SK-N-SH treated with all-trans-retinoic acid at 6 μM for 48 hours (cell line): ENCODE measurements at regions not wholly inside any gene's neighbourhood (a gene's known extent, or its start where the extent isn't known, plus 50 kb on each side); places are given as distances from the start of the nearest gene placed in this dataset.

Experiments used
- ATAC-seq: fragments of 200-7000 bp; cut with Tn5 transposase; 3 replicates; pipeline ENCODE4 v1.9.1; 2020; ENCODE audit warnings: mild to moderate bottlenecking, moderate library complexity
- ARNTL ChIP-seq: fragments of 450-650 bp; formaldehyde crosslinking; IDR thresholded peaks from 2 replicates; pipeline ENCODE4 v1.5.0; 2020; ENCODE audit warnings: low read depth, mild to moderate bottlenecking, moderate library complexity, borderline replicate concordance
- BACH2 ChIP-seq: fragments of 250-450 bp; sonication (Bioruptor Pico); IDR thresholded peaks from 2 replicates; pipeline ENCODE4 v1.9.0; 2021; ENCODE audit warnings: mild to moderate bottlenecking, borderline replicate concordance
- CSRNP3 ChIP-seq: fragments of 250-450 bp; sonication (Bioruptor Pico); IDR thresholded peaks from 2 replicates; pipeline ENCODE4 v1.5.1; 2021; ENCODE audit warnings: mild to moderate bottlenecking, moderate library complexity
- GLIS3 ChIP-seq: fragments of 250-450 bp; sonication (Bioruptor Pico); IDR thresholded peaks from 2 replicates; pipeline ENCODE4 v1.5.0; 2020; ENCODE audit warnings: mild to moderate bottlenecking, moderate library complexity
- ISL1 ChIP-seq: fragments of 250-450 bp; sonication (Bioruptor Pico); IDR thresholded peaks from 2 replicates; pipeline ENCODE4 v2.1.2; 2022; ENCODE audit warnings: mild to moderate bottlenecking, moderate library complexity
- PATZ1 ChIP-seq: fragments of 250-450 bp; sonication (Bioruptor Pico); IDR thresholded peaks from 2 replicates; pipeline ENCODE4 v1.8.0; 2020; ENCODE audit warnings: mild to moderate bottlenecking, moderate library complexity, borderline replicate concordance
- RARB ChIP-seq: fragments of 250-450 bp; sonication (Bioruptor Pico); IDR thresholded peaks from 2 replicates; pipeline ENCODE4 v1.8.0; 2021; ENCODE audit warnings: mild to moderate bottlenecking, moderate library complexity
- SNAI2 ChIP-seq: fragments of 250-450 bp; sonication (Bioruptor Pico); IDR thresholded peaks from 2 replicates; pipeline ENCODE4 v1.5.0; 2020; ENCODE audit warnings: mild to moderate bottlenecking, moderate library complexity
- TCF4 ChIP-seq: fragments of 250-450 bp; sonication (Bioruptor Pico); IDR thresholded peaks from 2 replicates; pipeline ENCODE4 v1.8.0; 2021; ENCODE audit warnings: mild to moderate bottlenecking, moderate library complexity, borderline replicate concordance
- TSHZ2 ChIP-seq: fragments of 250-450 bp; sonication (Bioruptor Pico); IDR thresholded peaks from 2 replicates; pipeline ENCODE4 v1.5.0; 2020; ENCODE audit warnings: mild to moderate bottlenecking, moderate library complexity
- ZC3H10 ChIP-seq: fragments of 250-450 bp; sonication (Bioruptor Pico); IDR thresholded peaks from 2 replicates; pipeline ENCODE4 v1.5.1; 2021; ENCODE audit warnings: mild to moderate bottlenecking, moderate library complexity
- ZFP3 ChIP-seq: fragments of 250-450 bp; sonication (Bioruptor Pico); IDR thresholded peaks from 2 replicates; pipeline ENCODE4 v1.5.0; 2020; ENCODE audit warnings: mild to moderate bottlenecking, moderate library complexity
- ZFP30 ChIP-seq: fragments of 450-650 bp; formaldehyde crosslinking; IDR thresholded peaks from 2 replicates; pipeline ENCODE4 v1.5.0; 2022; ENCODE audit warnings: mild to moderate bottlenecking, moderate library complexity
- ZNF70 ChIP-seq: fragments of 450-650 bp; formaldehyde crosslinking; IDR thresholded peaks from 2 replicates; pipeline ENCODE4 v1.5.0; 2020; ENCODE audit warnings: mild to moderate bottlenecking, moderate library complexity
- ZNF8 ChIP-seq: fragments of 450-650 bp; formaldehyde crosslinking; IDR thresholded peaks from 2 replicates; pipeline ENCODE4 v1.5.0; 2020; ENCODE audit warnings: mild to moderate bottlenecking, moderate library complexity

- TF ChIP-seq TSHZ2, result no peak
These were observed 97.3 kb upstream of the PIEZO2 start (continued) for GRCh38 chr18:11246495-11247300.

- TF ChIP-seq ZNF70 (CRISPR knock-in tag) (no peak), GLIS3 (no peak), TCF4 (CRISPR knock-in tag) (no peak), RARB (no peak), ARNTL (CRISPR knock-in tag) (no peak), TSHZ2 (no peak), CSRNP3 (CRISPR knock-in tag) (no peak), ZC3H10 (no peak), BACH2 (no peak), ZFP3 (CRISPR knock-in tag) (no peak), PATZ1 (CRISPR knock-in tag) (no peak), SNAI2 (CRISPR knock-in tag) (no peak)
- no peak for ATAC-seq
These were observed 96.5 kb upstream of the PIEZO2 start for GRCh38 chr18:11245879-11246278.

- TF ChIP-seq ZC3H10 (no peak), TSHZ2 (no peak), PATZ1 (CRISPR knock-in tag) (no peak), BACH2 (no peak), ISL1 (CRISPR knock-in tag) (no peak), ZFP30 (CRISPR knock-in tag) (no peak), ZNF70 (CRISPR knock-in tag) (no peak), ZNF8 (CRISPR knock-in tag) (no peak), GLIS3 (no peak), RARB (no peak), SNAI2 (CRISPR knock-in tag) (no peak)
These were observed 88.1 kb upstream of the PIEZO2 start for GRCh38 chr18:11237484-11237883.

More at GRCh38 chr18:11237484-11237883, 88.1 kb upstream of the PIEZO2 start:
- no peak for ATAC-seq
